T-cell (primary cell): ENCODE measurements at regions not wholly inside any gene's neighbourhood (a gene's known extent, or its start where the extent isn't known, plus 50 kb on each side); places are given as distances from the start of the nearest gene placed in this dataset.

ENCODE experiments used
- ATAC-seq, 4 experiments: fragments of 200-7000 bp in 3 of 4; fragments of 150-1000 bp in 1 of 4; cut with Tn5 transposase; replicated peaks in 1 of 4; 1 replicate in 3 of 4; 2 replicates in 1 of 4; pipeline ENCODE4 v1.10.0; 2021; ENCODE audit warnings: moderate library complexity in 3 of 4, mild to moderate bottlenecking in 2 of 4, moderate number of reproducible peaks in 1 of 4
- CTCF ChIA-PET, 2 donors: fragments of 300-600 bp; sonication (Branson Sonifier 250); formaldehyde crosslinking; loops; one replicate each; lab custom pipeline; 2022; ENCODE audit warnings: antibody characterized with exemption in 2 of 2; lab: Charles Lee
- POLR2A ChIA-PET, 2 donors: fragments of 300-600 bp; sonication (Branson Sonifier 250); formaldehyde crosslinking; loops; one replicate each; lab custom pipeline; 2022; ENCODE audit warnings: antibody characterized with exemption in 2 of 2; lab: Charles Lee
- DNase-seq, 35 experiments: peaks; one replicate each; pipeline versions ENCODE4 v3.0.0 to v3.0.0-alpha.2; 2013 to 2023
- H3K27ac ChIP-seq: one replicate; pipeline ENCODE4 v1.5.1; 2013; ENCODE audit warnings: low read length
- H3K27me3 ChIP-seq, 2 experiments: replicated peaks in 1 of 2; 1 replicate in 1 of 2; 2 replicates in 1 of 2; pipeline versions ENCODE4 v1.6.1 to v1.7.0; 2013; ENCODE audit warnings: low read length in 1 of 2, mixed read lengths in 1 of 2; ENCODE audit not compliant: control insufficient read depth in 2 of 2, insufficient read depth in 2 of 2; ENCODE audit errors: extremely low read depth in 1 of 2
- H3K36me3 ChIP-seq, 2 donors: 1 replicate in 1 of 2; 2 replicates in 1 of 2; pipeline versions ENCODE4 v1.6.1 to v1.7.0; 2013; ENCODE audit warnings: low read length in 1 of 2; ENCODE audit not compliant: control insufficient read depth in 2 of 2, insufficient read depth in 1 of 2; ENCODE audit errors: extremely low read depth in 1 of 2
- H3K4me1 ChIP-seq, 2 experiments: 1 replicate in 1 of 2; 2 replicates in 1 of 2; pipeline versions ENCODE4 v1.6.1 to v1.7.0; 2013; ENCODE audit warnings: low read length in 2 of 2, mixed read lengths in 1 of 2; ENCODE audit not compliant: insufficient read depth in 2 of 2, control insufficient read depth in 1 of 2; ENCODE audit errors: extremely low read depth in 1 of 2
- H3K4me3 ChIP-seq, 2 donors: 1 replicate in 1 of 2; 2 replicates in 1 of 2; pipeline versions ENCODE4 v1.5.1 to v1.7.0; 2013; ENCODE audit warnings: mild to moderate bottlenecking in 2 of 2, low read length in 1 of 2, moderate library complexity in 1 of 2; ENCODE audit not compliant: control insufficient read depth in 1 of 2; ENCODE audit errors: extremely low read depth in 1 of 2
- H3K9me3 ChIP-seq: 2 replicates; pipeline ENCODE4 v1.7.0; 2013
- H3K27ac Mint-ChIP-seq, 2 donors: one replicate each; pipeline ENCODE4 v1.8.0; 2020 to 2021; ENCODE audit warnings: mild to moderate bottlenecking in 2 of 2, mixed read lengths in 2 of 2
- H3K27me3 Mint-ChIP-seq, 2 donors: one replicate each; pipeline ENCODE4 v1.8.0; 2021 to 2022; ENCODE audit warnings: mixed read lengths in 2 of 2
- H3K36me3 Mint-ChIP-seq: one replicate; pipeline ENCODE4 v1.8.0; 2021; ENCODE audit warnings: mixed read lengths
- H3K4me1 Mint-ChIP-seq, 3 donors: one replicate each; pipeline ENCODE4 v1.8.0; 2020 to 2022; ENCODE audit warnings: mixed read lengths in 3 of 3, mild to moderate bottlenecking in 1 of 3
- H3K4me3 Mint-ChIP-seq, 3 donors: one replicate each; pipeline ENCODE4 v1.8.0; 2020 to 2022; ENCODE audit warnings: mild to moderate bottlenecking in 3 of 3, mixed read lengths in 3 of 3, moderate library complexity in 3 of 3
- H3K9me3 Mint-ChIP-seq, 3 donors: one replicate each; pipeline ENCODE4 v1.8.0; 2020 to 2022; ENCODE audit warnings: mixed read lengths in 3 of 3
- WGBS: methylation state at CpG from one replicate; pipeline ENCODE4 v1.1.5; 2013; ENCODE audit warnings: missing lambda C conversion rate; ENCODE audit not compliant: insufficient coverage; 5-methylcytosine and 5-hydroxymethylcytosine counted together

DNA sequence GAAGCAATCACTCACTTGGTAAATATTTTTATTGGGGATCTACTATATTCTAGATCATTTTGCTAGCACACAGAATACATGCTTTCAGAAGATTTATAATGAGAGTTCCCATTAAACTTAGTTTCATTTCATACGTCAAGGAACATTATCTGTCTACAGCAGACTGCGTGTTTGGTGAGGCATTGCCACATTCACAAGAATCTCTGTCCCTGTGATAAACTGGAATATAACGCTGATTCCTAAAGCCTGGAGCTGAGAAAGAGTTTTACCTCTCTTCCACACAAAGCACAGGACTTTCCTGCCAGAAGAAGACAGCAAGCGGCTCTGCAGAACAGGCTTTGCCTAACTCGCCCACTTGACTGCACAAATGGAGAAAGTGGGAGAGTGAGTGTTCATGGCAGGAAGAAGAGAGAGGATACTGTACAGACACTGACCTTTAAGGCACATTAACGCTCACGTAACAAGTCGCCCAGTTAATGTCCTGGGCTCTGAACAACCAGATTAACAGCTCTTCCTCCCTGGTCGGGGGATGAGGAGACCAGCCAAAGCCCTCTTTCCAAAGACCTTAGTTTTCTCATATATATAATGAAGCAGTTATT is 356.2 kb downstream of the GPD2 start:
- no peak overlapping the region for H3K4me3 ChIP-seq
- no peaks in the 10 kb centered on the region for H3K9me3 ChIP-seq
- H3K36me3 ChIP-seq, result no peaks in the 10 kb centered on the region
- no peaks in the 10 kb centered on the region for H3K27me3 ChIP-seq
- Mint-ChIP-seq H3K36me3 (no peaks in the 10 kb centered on the region), H3K27ac (no peak overlapping the region), H3K9me3 (no peaks in the 10 kb centered on the region), H3K27me3 (no peaks in the 10 kb centered on the region), H3K4me3 (no peak overlapping the region), H3K4me1 (no peaks in the 10 kb centered on the region)
- no peak for ATAC-seq
- POLR2A ChIA-PET, result no interaction called here
- CTCF ChIA-PET, result no interaction called here
- H3K27ac ChIP-seq, result no peak overlapping the region
- DNase-seq, result no peak
- no peaks in the 10 kb centered on the region for H3K4me1 ChIP-seq
- WGBS, result 100% methylated on average over 1 of the region's 9 CpGs

DNA sequence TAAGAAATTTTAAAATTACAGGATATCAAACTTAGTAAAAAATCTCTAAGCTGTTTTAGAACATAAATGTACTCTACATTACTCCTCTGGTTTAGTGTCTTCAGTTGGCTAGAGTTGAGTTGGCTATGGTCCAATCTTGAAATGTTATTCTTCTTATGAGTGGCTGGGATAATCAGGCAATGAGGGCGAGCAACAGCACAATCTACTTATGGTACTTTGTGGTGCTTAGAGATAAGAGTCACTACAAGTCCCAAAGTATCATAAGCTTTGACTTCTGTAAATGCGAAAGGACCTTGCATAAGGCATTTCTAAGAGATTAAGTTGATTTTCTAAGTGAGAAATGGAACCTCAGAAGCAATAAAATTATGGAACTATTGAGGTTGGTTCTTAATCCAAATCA is 361.7 kb downstream of the GPD2 start:
- Histone ChIP-seq H3K4me1 (no peaks in the 10 kb centered on the region), H3K36me3 (no peaks in the 10 kb centered on the region), H3K9me3 (no peaks in the 10 kb centered on the region), H3K4me3 (no peak overlapping the region), H3K27ac (no peak overlapping the region), H3K27me3 (no peaks in the 10 kb centered on the region)
- H3K36me3 Mint-ChIP-seq, result no peaks in the 10 kb centered on the region
- no peaks in the 10 kb centered on the region for H3K4me1 Mint-ChIP-seq
- H3K4me3 Mint-ChIP-seq, result no peak overlapping the region
- H3K9me3 Mint-ChIP-seq, result no peaks in the 10 kb centered on the region
- no peaks in the 10 kb centered on the region for H3K27me3 Mint-ChIP-seq
- no peak overlapping the region for H3K27ac Mint-ChIP-seq
- no peak for DNase-seq
- ATAC-seq, result no peak
- ChIA-PET POLR2A (interaction anchor here in 1 of 2 donors (0.6 kb wide), 1 partner anchor 18 kb away, joined by 4 read pairs; no protein-coding TSS in a partner anchor), CTCF (interaction anchor here in 1 of 2 donors (0.7 kb wide), 1 partner anchor 250 kb away, joined by 3 read pairs; no protein-coding TSS in a partner anchor)
- no CpG with 5 or more reads among the region's 2 CpGs for WGBS

DNA sequence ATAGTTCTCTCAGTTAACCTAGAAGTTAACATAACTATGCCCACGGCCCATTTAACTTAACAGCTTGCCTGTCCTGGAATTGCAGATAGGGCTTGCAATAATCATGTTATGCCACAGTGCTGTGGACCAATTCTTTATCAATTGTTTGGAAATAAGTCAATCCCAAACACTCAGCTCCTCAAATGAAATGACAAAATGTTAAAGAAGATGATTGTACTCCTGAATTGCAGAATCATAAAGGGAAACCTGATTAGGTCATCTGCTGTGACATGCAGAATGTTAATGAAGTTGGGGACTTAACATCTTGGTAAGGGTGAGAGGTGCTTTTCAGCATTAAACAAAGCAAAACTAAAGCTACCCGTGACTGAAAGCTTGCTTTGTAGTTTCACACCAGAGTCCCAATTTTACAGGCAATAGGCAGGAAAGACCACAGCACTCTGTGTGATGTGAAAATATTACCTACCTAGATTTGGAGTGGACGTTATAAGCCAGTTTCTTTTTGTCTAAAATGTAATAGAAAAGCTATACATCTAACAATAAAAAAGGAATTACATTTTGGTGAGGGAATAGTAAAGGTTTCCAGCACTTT is 364.0 kb downstream of the GPD2 start:
- no peaks in the 10 kb centered on the region for H3K27me3 Mint-ChIP-seq
- Histone ChIP-seq H3K9me3 (no peaks in the 10 kb centered on the region), H3K4me3 (no peak overlapping the region), H3K4me1 (no peaks in the 10 kb centered on the region), H3K27ac (no peak overlapping the region), H3K36me3 (no peaks in the 10 kb centered on the region), H3K27me3 (peaks cover 0 to 4% of the 10 kb centered on the region in 2 experiments)
- WGBS, result no CpG with 5 or more reads among the region's 3 CpGs
- no peaks in the 10 kb centered on the region for H3K4me1 Mint-ChIP-seq
- ChIA-PET POLR2A (no interaction called here), CTCF (interaction anchor here in 1 of 2 donors (0.9 kb wide), 1 partner anchor 10 kb away, joined by 3 read pairs; no protein-coding TSS in a partner anchor)
- no peak for DNase-seq
- no peaks in the 10 kb centered on the region for H3K36me3 Mint-ChIP-seq
- H3K9me3 Mint-ChIP-seq, result no peaks in the 10 kb centered on the region
- H3K4me3 Mint-ChIP-seq, result no peak overlapping the region
- ATAC-seq, result no peak
- H3K27ac Mint-ChIP-seq, result no peak overlapping the region

DNA sequence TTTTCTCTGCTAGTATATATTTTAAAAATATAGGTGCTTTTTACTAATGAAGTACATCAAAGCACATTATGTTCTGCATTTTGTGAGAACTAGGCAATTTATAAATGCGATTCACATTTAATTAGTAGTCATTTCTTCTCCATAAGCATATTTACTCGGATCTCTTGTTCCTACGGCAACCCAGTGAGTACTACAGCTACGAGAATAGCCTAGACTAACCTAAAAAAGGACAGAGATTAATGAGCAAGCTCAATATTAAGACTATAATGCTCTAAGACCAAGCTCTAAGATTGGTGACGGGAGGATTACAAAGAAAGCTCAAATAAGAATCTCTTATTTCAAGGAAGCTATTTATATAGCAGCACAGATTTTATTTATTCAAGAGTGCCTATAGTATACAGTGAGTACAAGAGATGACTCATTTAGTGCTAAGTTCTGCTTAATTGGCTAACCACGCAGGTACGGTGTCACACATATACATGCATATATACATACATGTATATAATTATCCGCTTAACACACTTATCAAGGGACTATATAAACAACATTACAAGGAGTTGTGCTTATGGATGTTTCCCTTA is 364.7 kb downstream of the GPD2 start:
- H3K9me3 Mint-ChIP-seq, result no peaks in the 10 kb centered on the region
- H3K27me3 Mint-ChIP-seq, result no peaks in the 10 kb centered on the region
- 80% methylated on average over 2 of the region's 8 CpGs for WGBS
- no peaks in the 10 kb centered on the region for H3K36me3 Mint-ChIP-seq
- no peaks in the 10 kb centered on the region for H3K36me3 ChIP-seq
- no peak overlapping the region for H3K4me3 Mint-ChIP-seq
- H3K4me1 ChIP-seq, result no peaks in the 10 kb centered on the region
- no peaks in the 10 kb centered on the region for H3K9me3 ChIP-seq
- no peak overlapping the region for H3K4me3 ChIP-seq
- ChIA-PET CTCF (no interaction called here), POLR2A (no interaction called here)
- no peak overlapping the region for H3K27ac ChIP-seq
- DNase-seq (no peak), ATAC-seq (no peak)
- peaks cover 0 to 4% of the 10 kb centered on the region in 2 experiments for H3K27me3 ChIP-seq
- no peak overlapping the region for H3K27ac Mint-ChIP-seq
- no peaks in the 10 kb centered on the region for H3K4me1 Mint-ChIP-seq

DNA sequence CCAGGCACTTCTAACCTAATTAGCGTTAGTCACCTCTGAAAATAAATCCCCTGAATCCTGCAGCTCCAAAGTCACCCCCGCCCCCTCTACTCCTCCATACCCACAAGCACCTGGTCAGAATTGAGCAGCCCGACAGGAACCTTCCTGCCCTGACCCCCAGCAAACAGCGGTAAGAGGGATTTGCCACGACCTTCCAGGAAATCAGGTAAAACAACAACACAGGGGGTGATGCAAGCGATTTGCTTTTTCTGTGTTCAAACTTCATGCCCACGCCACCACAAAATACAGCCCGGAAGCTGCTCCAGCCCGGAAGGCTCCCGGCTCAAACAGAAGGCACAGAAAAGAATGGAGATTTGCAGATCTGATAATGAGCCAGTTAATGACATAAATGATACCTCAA is 367.1 kb downstream of the GPD2 start:
- Mint-ChIP-seq H3K27me3 (no peaks in the 10 kb centered on the region), H3K9me3 (no peaks in the 10 kb centered on the region), H3K4me1 (no peaks in the 10 kb centered on the region), H3K4me3 (no peak overlapping the region), H3K36me3 (no peaks in the 10 kb centered on the region), H3K27ac (no peak overlapping the region)
- CTCF ChIA-PET, result no interaction called here
- H3K4me1 ChIP-seq, result no peaks in the 10 kb centered on the region
- no peak overlapping the region for H3K27ac ChIP-seq
- no peak for ATAC-seq
- H3K9me3 ChIP-seq, result no peaks in the 10 kb centered on the region
- H3K27me3 ChIP-seq, result peaks cover 0 to 4% of the 10 kb centered on the region in 2 experiments
- DNase-seq, result no peak
- no peak overlapping the region for H3K4me3 ChIP-seq
- POLR2A ChIA-PET, result no interaction called here
- H3K36me3 ChIP-seq, result no peaks in the 10 kb centered on the region
- WGBS, result 22% methylated on average over 10 of the region's 10 CpGs

DNA sequence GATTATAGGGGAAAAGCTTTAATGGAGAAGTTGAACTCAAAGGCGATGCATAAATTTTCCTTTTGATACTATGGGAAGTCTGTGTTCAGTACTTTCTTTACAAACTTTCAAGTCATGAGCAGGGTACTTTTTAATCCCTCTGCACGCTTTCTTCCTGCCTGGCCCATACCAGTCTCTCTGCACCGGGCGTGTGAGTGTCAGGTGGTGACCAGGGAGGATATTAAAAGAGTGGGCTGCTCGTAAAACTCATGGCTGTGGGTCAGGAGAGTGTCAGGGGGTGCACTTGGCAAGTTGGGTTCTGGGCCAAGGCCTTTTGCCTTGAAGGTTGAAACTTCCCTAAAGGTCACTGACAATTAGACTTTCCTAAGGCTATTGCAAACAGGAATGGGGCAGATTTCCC is 367.8 kb downstream of the GPD2 start:
- Mint-ChIP-seq H3K36me3 (no peaks in the 10 kb centered on the region), H3K9me3 (no peaks in the 10 kb centered on the region), H3K27ac (no peak overlapping the region), H3K27me3 (no peaks in the 10 kb centered on the region), H3K4me1 (no peaks in the 10 kb centered on the region), H3K4me3 (no peak overlapping the region)
- no peak for ATAC-seq
- no peak for DNase-seq
- no peaks in the 10 kb centered on the region for H3K9me3 ChIP-seq
- H3K27me3 ChIP-seq, result peaks cover 0 to 4% of the 10 kb centered on the region in 2 experiments
- H3K4me3 ChIP-seq, result no peak overlapping the region
- no peak overlapping the region for H3K27ac ChIP-seq
- WGBS, result 40% methylated on average over 1 of the region's 5 CpGs
- POLR2A ChIA-PET, result no interaction called here
- CTCF ChIA-PET, result no interaction called here
- H3K36me3 ChIP-seq, result no peaks in the 10 kb centered on the region
- H3K4me1 ChIP-seq, result no peaks in the 10 kb centered on the region
